Hindlimb muscle (tissue), 1 donor: ENCODE measurements at regions not wholly inside any gene's neighbourhood (a gene's known extent, or its start where the extent isn't known, plus 50 kb on each side); places are given as distances from the start of the nearest gene placed in this dataset.

ENCODE experiments used
- DNase-seq: peaks from one replicate; pipeline ENCODE4 v3.0.0-alpha.2; 2013

DNA sequence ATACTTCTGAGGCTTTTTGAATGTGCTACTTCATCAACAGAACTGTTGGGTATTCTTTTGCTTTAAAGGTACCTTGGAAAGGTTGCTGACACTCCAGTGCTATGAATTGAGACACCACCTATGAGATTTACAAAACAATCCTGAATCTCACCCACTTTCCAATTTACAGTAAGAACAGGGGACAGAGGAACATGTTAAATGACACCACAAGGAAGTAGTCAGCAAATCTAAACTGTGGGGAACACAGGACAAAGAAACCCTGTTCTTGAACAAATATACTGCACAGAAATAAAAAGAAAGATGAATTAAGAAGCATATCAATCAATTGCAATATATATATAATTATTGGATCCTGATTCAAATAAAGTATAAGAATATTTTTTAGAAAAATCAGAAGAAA is 216.7 kb upstream of the ARID1B start:
- DNase-seq = no peak

DNA sequence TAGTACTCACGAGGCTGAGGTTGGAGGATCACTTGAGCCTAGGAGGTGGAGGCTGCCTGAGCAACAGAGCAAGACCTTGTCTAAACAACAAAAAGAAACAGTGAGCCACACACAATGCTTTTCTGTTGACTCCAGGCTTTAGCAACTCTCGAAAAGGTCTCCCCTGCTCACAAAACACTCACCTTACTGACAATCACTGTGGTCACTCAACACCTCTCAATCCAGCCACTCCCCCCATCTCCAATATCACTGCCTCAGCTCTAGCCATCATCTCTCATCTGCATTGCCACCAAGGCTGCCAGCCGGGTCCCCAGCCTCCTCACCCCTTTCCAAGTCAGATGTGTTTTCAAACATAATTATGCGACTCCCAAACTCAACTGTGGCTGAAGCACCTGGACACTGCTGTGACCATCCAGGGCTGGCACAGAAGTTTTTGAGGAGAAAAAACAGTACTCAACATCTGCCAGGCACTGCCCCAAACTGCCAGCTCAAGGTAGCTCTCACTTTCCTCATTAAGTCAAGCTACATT is 218.0 kb upstream of the ARID1B start:
- no peak for DNase-seq

DNA sequence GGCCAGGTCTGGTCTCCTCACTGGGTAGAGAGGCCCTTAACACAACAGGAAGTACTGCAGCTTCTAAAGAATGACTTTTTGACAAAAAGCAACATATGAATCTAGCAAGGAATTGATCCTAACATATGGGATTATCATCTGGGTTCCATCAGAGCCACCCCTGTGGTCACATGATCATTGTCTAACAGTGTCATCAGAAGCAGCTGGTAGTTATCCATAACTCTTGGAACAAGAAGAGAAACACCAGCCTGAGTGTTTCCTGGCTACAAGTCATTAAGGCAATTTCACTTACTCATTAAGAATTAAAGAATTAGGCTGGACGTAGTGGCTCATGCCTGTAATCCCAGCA is 219.3 kb upstream of the ARID1B start:
- DNase-seq = no peak

DNA sequence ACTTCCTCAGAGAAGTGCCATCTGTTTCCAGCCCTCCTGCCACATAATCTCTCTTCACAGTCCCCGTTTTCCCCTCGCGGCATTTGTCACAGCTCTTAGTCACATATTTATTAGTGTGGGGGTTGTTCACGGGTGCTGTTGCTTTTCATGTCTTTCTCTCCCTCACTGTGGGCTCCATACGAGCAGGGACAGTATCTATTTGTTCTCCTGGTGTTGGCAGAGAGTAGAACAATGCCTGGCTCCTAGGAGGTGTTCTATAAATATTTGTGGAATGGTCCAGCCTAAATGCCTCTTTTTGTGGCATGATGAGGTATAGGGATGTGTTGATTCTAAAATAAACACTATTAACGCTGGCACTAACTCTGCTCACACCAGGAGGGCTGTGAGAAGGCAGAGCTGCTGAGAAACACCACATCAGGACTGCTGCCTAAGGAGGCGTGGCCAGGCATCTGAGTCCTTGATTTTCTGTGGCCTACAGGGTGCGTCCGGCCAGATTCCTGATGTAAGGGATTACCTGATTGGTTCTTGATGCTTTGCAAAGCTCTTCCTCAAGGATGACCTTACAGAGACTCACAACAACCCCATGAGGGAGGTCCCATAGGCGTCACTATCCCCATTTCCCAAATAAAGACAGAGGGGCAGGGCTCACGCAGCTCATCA is 219.8 kb upstream of the ARID1B start:
- no peak for DNase-seq

DNA sequence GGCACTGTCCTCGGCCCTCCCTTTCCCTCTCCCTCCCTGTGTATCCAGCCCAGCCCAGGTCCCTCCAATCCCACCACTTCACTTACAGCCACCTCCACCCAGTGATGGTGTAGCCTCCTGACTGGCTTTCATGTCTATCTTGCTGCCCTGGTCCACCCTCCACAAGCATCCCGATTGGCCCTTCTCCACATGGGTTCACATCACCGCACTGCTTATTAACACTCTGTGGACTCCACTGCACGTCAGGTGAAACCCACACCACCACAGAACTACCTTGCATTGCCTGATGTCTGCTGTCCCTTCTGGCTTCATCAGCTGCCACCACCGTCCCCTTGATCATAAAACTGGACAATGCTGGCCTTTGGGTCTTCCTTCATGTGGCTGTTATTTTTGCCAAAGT is 220.4 kb upstream of the ARID1B start:
- DNase-seq = no peak

- no peak for DNase-seq
These were observed 222.1 kb upstream of the ARID1B start for GRCh38 chr6:156555116-156555515.

- DNase-seq = no peak
These were observed 223.0 kb upstream of the ARID1B start for GRCh38 chr6:156554160-156554559.

DNA sequence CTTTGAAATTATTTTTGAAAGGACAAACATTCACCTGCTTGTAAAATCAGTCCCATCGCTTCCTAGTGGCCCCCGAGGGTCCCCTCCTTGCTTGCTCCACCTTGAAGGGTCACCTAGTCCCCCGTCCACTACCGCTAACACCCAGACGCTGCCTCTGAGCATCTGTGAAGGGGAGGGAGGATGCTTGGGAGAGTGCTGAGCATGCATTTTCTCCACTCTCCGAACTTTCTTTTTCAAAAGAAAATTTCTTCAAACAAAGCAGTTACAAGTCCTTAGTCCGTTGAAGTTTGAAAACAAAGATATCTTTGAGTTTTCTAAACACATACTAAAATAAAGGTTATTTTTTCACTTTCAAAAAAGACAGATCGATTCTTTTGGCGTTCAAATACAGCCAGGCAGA is 224.3 kb upstream of the ARID1B start:
- no peak for DNase-seq

DNA sequence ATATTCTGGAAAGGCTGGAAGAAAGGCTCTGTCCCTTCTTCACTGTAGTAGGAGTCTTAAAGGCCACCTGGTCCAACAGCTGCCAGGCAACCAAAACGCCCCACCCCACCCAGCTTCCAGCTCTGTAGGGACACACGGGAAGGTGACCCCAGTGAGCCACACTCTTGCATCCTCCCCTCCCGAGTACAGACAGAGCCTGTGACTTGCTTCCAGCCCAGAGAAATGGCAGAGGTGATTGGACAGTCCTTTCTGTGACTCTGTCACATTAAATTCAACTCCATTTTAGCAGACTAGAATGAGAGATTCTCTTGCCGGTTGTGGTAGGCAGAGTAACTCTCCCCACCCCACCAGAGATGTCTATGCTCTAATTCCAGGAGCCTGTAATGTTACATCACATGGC is 226.2 kb upstream of the ARID1B start:
- DNase-seq = no peak

DNA sequence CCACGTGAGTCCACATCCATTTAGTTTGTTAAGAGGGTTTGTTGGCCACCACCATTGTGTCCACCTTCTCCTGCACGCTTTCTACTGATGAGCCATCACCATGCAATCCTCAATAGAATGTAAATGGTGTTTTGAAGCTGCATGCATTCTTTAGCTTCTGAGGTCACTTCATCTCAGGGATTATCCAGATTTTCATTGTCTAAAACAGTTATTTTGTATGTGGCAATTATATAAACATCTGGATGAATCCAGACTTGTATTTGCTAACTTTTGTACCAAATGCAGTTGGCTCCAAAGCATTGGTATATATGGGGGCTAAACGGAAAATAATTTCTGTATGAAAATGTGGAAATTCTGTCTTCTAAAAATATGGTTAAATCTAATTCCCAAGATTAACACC is 231.2 kb upstream of the ARID1B start:
- DNase-seq = no peak

DNA sequence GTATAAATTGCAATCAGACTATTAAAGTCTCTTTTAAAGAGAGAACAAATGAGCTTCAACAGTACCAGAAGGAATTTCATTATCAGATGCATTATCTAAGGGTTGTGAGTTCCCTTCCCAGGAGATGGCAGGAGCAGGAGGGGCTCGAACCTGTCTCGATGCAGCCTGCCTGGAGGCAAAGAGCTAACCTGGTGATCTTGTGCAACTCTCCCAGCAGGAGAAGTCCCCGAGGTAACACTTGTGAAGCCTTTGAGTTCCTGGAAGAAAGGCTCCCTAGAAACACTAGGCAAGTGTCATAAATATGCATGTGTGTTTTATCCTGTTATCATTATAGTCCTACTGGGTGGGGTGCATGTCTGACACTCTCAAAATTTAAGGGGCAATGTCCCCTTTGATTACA is 232.2 kb upstream of the ARID1B start:
- DNase-seq = no peak

GRCh38 chr6:156544046-156544445 is 233.1 kb upstream of the ARID1B start:
- DNase-seq = no peak

DNA sequence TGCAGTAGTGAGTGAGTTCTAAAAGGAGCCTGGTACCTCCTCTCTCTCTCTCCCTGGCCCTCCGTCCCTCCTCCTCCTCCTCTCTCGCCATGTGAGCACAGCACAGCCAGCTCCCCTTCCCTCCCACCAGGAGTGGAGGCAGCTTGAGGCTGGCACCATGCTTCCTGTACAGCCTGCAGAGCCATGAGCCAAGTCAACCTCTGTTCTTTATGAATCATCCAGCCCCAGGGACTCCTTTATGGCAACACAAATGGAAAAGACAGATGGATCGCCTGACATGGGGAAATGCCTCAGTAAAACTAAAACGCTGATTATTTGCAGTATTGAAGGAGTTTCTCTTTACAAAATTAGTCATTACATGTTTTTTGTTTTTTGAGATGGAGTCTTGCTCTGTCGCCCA is 233.7 kb upstream of the ARID1B start:
- DNase-seq = no peak

DNA sequence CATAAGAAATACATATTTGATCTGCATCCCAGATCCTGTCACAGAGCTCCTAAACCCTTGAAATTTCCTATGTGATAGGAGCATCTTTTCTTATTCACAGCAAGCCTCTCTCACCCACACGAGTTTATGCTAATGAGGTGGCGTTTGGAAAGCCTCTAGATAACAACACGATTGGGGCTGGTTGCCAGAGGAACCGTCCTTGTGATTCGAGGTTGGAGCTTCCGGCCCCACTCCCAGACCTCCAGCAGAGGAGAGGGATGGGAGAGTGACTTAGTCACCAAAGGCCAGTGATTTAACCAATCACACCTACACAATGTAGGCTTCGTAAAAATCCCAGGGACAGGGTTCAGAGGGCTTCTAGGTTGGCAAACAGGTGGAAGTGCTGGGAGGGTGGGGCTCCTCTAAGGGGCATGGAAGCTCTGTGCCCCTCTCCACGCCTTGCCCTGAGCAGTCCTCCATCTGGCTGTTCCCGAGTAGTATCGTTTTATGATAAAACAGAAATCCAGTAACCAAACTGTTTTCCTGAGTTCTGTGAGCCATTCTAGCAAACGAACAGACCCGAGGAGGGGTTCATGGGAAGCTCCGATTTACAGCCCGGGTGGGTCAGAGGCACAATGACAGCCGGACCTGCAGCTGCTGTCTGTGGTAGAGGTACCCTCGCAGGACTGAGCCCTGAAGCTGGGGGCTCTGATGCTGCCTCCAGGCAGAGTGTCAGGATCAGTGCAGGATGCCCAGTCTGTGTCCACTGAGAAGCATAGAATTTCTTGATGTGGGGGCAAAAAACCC is 238.1 kb upstream of the ARID1B start:
- no peak for DNase-seq

DNA sequence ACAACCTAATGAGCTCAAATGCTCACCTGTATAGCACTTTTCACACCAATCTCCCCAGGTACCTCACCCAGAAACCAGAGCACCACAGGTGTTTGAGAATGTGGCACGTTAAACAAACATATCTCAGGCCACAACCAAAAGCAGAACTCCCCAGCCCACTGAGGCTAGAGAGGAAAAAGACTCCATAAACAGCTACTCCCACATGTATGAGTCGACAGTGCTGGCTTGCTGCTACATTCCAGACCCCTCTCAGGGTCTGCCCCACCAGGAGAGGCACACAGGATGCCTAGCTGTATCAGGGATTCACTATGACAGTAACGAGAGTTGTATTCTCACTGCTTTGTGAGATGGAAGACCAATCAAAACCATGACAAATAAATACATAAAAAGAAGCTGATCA is 242.6 kb upstream of the ARID1B start:
- DNase-seq = no peak

GRCh38 chr6:156533872-156534524 is 243.2 kb upstream of the ARID1B start:
- no peak for DNase-seq

DNA sequence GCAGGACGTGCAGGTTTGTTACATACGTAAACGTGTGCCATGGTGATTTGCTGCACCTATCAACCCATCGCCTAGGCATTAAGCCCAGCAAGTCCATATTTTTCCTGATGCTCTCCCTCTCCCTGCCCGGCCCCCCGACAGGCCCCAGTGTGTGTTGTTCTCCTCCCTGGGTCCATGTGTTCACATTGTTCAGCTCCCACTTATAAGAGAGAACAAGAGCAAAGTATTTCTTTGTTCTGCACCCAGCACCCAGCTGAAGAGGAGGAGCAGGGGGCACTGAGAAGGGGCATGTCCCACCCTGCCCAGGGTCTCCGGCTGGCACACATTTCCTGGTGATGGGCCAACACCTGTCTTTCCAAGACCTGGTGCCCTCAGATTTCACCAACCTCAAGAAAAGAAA is 251.1 kb upstream of the ARID1B start:
- DNase-seq = no peak

GRCh38 chr6:156525541-156525940 is 251.6 kb upstream of the ARID1B start:
- DNase-seq = no peak

DNA sequence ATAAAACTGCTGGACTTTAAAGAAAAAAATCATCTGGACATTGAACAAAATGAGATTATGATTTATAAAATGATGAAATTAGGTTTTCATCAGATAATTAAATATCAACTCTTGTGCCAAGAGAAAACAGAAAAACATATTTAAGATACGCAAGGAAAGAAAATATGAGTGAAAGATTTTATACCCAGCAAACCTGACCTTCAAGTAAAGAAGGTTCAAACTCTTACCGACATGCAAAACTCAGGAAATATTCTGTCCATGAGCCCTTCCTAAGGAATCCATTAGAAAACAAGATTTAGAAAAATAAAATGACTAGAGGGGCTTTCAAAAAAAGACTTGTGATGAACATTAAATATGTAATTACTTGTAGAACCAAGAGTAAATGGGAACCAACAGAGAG is 257.2 kb upstream of the ARID1B start:
- DNase-seq = no peak

- no peak for DNase-seq
These were observed 260.1 kb upstream of the ARID1B start for GRCh38 chr6:156517088-156517487.

GRCh38 chr6:156515242-156515641 is 261.9 kb upstream of the ARID1B start:
- no peak for DNase-seq

DNA sequence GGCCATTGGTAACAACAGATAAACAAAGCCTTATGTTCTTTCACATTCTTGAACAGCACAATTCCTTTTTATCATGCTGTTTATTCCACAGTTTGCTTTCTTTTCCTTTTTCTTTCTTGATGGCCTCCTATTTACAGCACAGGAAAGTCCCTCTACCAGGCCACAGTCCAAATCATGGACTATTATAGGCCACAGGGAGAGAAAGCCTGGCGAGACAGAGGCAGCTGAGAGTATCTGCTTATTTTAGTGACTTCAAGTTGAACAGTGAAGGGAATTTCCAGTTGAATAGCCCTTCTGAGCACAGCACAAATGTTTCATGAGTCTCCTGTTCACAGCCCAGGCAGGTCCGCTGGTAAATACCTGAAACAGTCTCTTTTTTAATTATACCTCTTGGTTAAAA is 263.7 kb upstream of the ARID1B start:
- DNase-seq = no peak

- DNase-seq = no peak
These were observed 265.6 kb upstream of the ARID1B start for GRCh38 chr6:156511570-156511969.

DNA sequence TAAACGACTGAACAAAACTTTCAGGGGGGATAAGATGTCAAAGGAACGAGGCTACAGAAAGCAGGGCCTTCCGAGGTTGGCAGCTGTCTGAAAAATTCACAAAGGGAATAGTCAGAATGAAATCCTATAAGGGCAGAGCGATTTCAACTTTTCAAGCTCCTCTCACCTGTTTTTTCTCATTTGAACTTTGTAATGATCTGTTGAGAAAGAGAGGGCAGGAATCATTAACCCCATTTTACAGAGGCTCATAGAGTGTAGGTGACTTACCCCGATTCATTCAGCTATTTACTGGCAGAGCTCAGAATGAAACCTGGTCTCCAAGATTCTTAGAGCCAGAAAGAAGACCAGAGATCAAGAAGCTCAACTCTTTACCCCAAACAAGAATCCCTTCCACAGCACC is 266.1 kb upstream of the ARID1B start:
- no peak for DNase-seq
